HEK293T (cell line): ENCODE measurements at regions not wholly inside any gene's neighbourhood (a gene's known extent, or its start where the extent isn't known, plus 50 kb on each side); places are given as distances from the start of the nearest gene placed in this dataset.

Experiments
- CTCF ChIA-PET: fragments of 350-600 bp; formaldehyde crosslinking; extraction: SDS; loops from one replicate; lab custom pipeline; 2021; ENCODE audit warnings: antibody characterized with exemption, inconsistent platforms; lab: Yijun Ruan, JAX
- POLR2A ChIA-PET: fragments of 350-600 bp; formaldehyde crosslinking; extraction: SDS; loops from one replicate; lab custom pipeline; 2020; ENCODE audit warnings: antibody characterized with exemption, inconsistent platforms; lab: Yijun Ruan, JAX
- DNase-seq: peaks from one replicate; pipeline ENCODE4 v3.0.0; 2012; ENCODE audit warnings: mixed read lengths; ENCODE audit errors: extremely low spot score
- ARNT ChIP-seq: fragments of 450-650 bp; IDR thresholded peaks from 2 replicates; pipeline ENCODE4 v1.6.1; 2017; ENCODE audit warnings: mild to moderate bottlenecking
- BHLHE40 ChIP-seq: fragments of 450-650 bp; IDR thresholded peaks from 2 replicates; pipeline ENCODE4 v1.6.1; 2016; ENCODE audit warnings: mild to moderate bottlenecking, moderate library complexity, borderline replicate concordance
- CTBP1 ChIP-seq: fragments of 450-650 bp; IDR thresholded peaks from 2 replicates; pipeline ENCODE4 v1.6.1; 2016; ENCODE audit warnings: borderline replicate concordance
- ELF4 ChIP-seq: fragments of 450-650 bp; IDR thresholded peaks from 2 replicates; pipeline ENCODE4 v1.6.1; 2017; ENCODE audit warnings: antibody characterized with exemption
- FOXA1 ChIP-seq: fragments of 450-650 bp; IDR thresholded peaks from 2 replicates; pipeline ENCODE4 v1.6.1; 2016; ENCODE audit warnings: mild to moderate bottlenecking
- FOXK2 ChIP-seq: fragments of 450-650 bp; IDR thresholded peaks from 2 replicates; pipeline ENCODE4 v1.6.1; 2016; ENCODE audit warnings: mild to moderate bottlenecking
- FOXM1 ChIP-seq: fragments of 450-650 bp; IDR thresholded peaks from 2 replicates; pipeline ENCODE4 v1.6.1; 2017; ENCODE audit warnings: mild to moderate bottlenecking, borderline replicate concordance
- HDGF ChIP-seq: fragments of 450-650 bp; IDR thresholded peaks from 2 replicates; pipeline ENCODE4 v1.6.1; 2017; ENCODE audit warnings: antibody characterized with exemption, borderline replicate concordance
- L3MBTL2 ChIP-seq: fragments of 450-650 bp; conservative IDR thresholded peaks from 2 replicates; pipeline ENCODE4 v1.6.1; 2016; ENCODE audit warnings: mild to moderate bottlenecking
- LEF1 ChIP-seq: fragments of 450-650 bp; IDR thresholded peaks from 2 replicates; pipeline ENCODE4 v1.6.1; 2017; ENCODE audit warnings: mild to moderate bottlenecking, borderline replicate concordance
- NFRKB ChIP-seq: fragments of 450-650 bp; IDR thresholded peaks from 2 replicates; pipeline ENCODE4 v1.6.1; 2016; ENCODE audit warnings: mild to moderate bottlenecking, moderate library complexity
- PKNOX1 ChIP-seq: fragments of 450-650 bp; IDR thresholded peaks from 2 replicates; pipeline ENCODE4 v1.6.1; 2016
- SP1 ChIP-seq: fragments of 450-650 bp; IDR thresholded peaks from 2 replicates; pipeline ENCODE4 v1.6.1; 2017
- SUZ12 ChIP-seq: fragments of 450-650 bp; IDR thresholded peaks from 2 replicates; pipeline ENCODE4 v1.6.1; 2016; ENCODE audit warnings: mild to moderate bottlenecking
- TARDBP ChIP-seq: fragments of 450-650 bp; IDR thresholded peaks from 2 replicates; pipeline ENCODE4 v1.6.1; 2016
- ZNF384 ChIP-seq: fragments of 450-650 bp; IDR thresholded peaks from 2 replicates; pipeline ENCODE4 v1.6.1; 2016

GRCh38 chr12:77745624-77746023 is 85.1 kb upstream of the NAV3 start:
- no peak for TF ChIP-seq BHLHE40
- no peak for TF ChIP-seq SP1
- TF ChIP-seq FOXM1, result no peak
- no peak for TF ChIP-seq LEF1
- CTCF ChIA-PET, result no interaction called here
- POLR2A ChIA-PET, result no interaction called here

GRCh38 chr12:77742631-77743030 is 88.1 kb upstream of the NAV3 start:
- DNase-seq, result no peak
- CTCF ChIA-PET, result no interaction called here
- POLR2A ChIA-PET, result no interaction called here
- TF ChIP-seq FOXM1 (no peak), FOXA1 (no peak), ELF4 (no peak), BHLHE40 (no peak), PKNOX1 (no peak), SP1 (no peak), SUZ12 (no peak), LEF1 (no peak), NFRKB (no peak)

More at GRCh38 chr12:77745624-77746023, 85.1 kb upstream of the NAV3 start:
- no peak for DNase-seq

GRCh38 chr12:77741974-77742517 is 88.6 kb upstream of the NAV3 start:
- DNase-seq, result no peak
- ChIA-PET CTCF (no interaction called here), POLR2A (no interaction called here)
- TF ChIP-seq FOXM1, result no peak

- TF ChIP-seq CTBP1 (no peak), HDGF (no peak), SP1 (no peak), BHLHE40 (no peak), L3MBTL2 (no peak), PKNOX1 (no peak), FOXA1 (no peak), FOXK2 (no peak), LEF1 (no peak), NFRKB (no peak), ARNT (no peak), ELF4 (no peak), ZNF384 (no peak), TARDBP (no peak), FOXM1 (no peak), SUZ12 (no peak)
- DNase-seq, result no peak
- CTCF ChIA-PET, result no interaction called here
- POLR2A ChIA-PET, result no interaction called here
These were observed 94.3 kb upstream of the NAV3 start for GRCh38 chr12:77736219-77736965.

- TF ChIP-seq NFRKB (no peak), FOXK2 (no peak)
- CTCF ChIA-PET, result no interaction called here
- DNase-seq, result no peak
- POLR2A ChIA-PET, result no interaction called here
These were observed 96.3 kb upstream of the NAV3 start for GRCh38 chr12:77734214-77734883.

GRCh38 chr12:77728018-77728417 is 102.7 kb upstream of the NAV3 start:
- ChIA-PET CTCF (interaction anchor here (1.4 kb wide), 1 partner anchor 186 kb away, joined by 4 read pairs; no protein-coding TSS in a partner anchor), POLR2A (no interaction called here)
- no peak for DNase-seq
- no peak for TF ChIP-seq FOXK2
- no peak for TF ChIP-seq SP1
- TF ChIP-seq BHLHE40, result no peak
- no peak for TF ChIP-seq NFRKB
- TF ChIP-seq HDGF, result no peak
- TF ChIP-seq ELF4, result no peak
- TF ChIP-seq L3MBTL2, result no peak
- no peak for TF ChIP-seq LEF1
- TF ChIP-seq SUZ12, result no peak
- no peak for TF ChIP-seq ARNT
- TF ChIP-seq CTBP1, result no peak
- no peak for TF ChIP-seq TARDBP
- no peak for TF ChIP-seq PKNOX1
- no peak for TF ChIP-seq FOXM1
- TF ChIP-seq ZNF384, result no peak
- TF ChIP-seq FOXA1, result no peak
